ENCODE measurements at regions not wholly inside any gene's neighbourhood (a gene's known extent, or its start where the extent isn't known, plus 50 kb on each side); places are given as distances from the start of the nearest gene placed in this dataset.

DNA sequence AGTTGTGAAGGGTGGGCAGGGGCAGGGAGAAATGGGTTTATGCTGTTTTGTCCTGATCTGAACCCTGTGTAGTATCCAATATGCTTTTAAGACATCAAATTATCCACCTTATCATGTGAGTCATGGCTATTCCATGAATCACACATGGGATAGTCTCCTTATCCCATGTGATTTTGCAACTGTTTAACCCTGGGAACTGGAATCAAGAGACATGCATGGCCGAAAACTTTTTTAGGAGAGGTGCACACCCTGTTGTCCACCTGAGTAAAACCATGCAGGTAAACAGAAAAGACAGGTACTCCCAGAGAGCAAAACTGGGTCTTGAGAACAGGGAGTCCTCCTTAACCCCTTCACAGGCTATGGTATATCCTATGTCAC is 490.6 kb upstream of the HS6ST1 start:
- H3K9ac ChIP-seq (replicated peaks; ENCODE audit: extremely low read depth, insufficient read depth, low read length): no peak overlapping the region
- BruUV-seq (replicated peaks): no TSS peak
- H3K36me3 ChIP-seq (ENCODE audit: control insufficient read depth in 2 of 2, extremely low read depth in 1 of 2, insufficient read depth in 2 of 2, low read length in 2 of 2): no peaks in the 10 kb centered on the region
- H3K4me3 ChIP-seq (replicated peaks in 1 of 3; ENCODE audit: insufficient read depth in 1 of 3, low read depth in 1 of 3, low read length in 3 of 3): no peak overlapping the region
- H3K9me3 ChIP-seq (replicated peaks; ENCODE audit: control insufficient read depth, insufficient read depth, low read length): peaks cover 4% of the 10 kb centered on the region
- H3K9me1 ChIP-seq (replicated peaks; ENCODE audit: control insufficient read depth, extremely low read depth, insufficient read depth, low read length): no peaks in the 10 kb centered on the region
- no peak for DNase-seq (ENCODE audit: low read depth, low spot score)
- POLR2A ChIA-PET: no interaction called here
- dilution Hi-C loops (cut with MboI; ENCODE audit: extremely low pct_ligation_motif_present, low sequenced_read_pairs): no loop called here
- H3K27me3 ChIP-seq (ENCODE audit: control insufficient read depth in 2 of 2, insufficient read depth in 2 of 2, low read length in 2 of 2): no peaks in the 10 kb centered on the region
- intact Hi-C loops (cut with micrococcal nuclease): no loop called here
- H4K20me1 ChIP-seq (replicated peaks; ENCODE audit: control insufficient read depth, extremely low read depth, insufficient read depth, low read length): no peaks in the 10 kb centered on the region
- H3K4me1 ChIP-seq (ENCODE audit: control insufficient read depth, extremely low read depth, insufficient read depth, low read length): no peaks in the 10 kb centered on the region
- H2AFZ ChIP-seq (ENCODE audit: low read depth, low read length): no peak overlapping the region
- FAIRE-seq: no peak
- no peak overlapping the region for H3K27ac ChIP-seq (ENCODE audit: insufficient read depth, low read depth, low read length)
- H3K4me2 ChIP-seq (ENCODE audit: insufficient read depth, low read length): no peak overlapping the region
- CTCF ChIA-PET: no interaction called here
- TF ChIP-seq POLR2A (IDR thresholded peaks at IDR 0.05; ENCODE audit: low read depth, low read length) (no peak), FOS (IDR thresholded peaks at IDR 0.05; ENCODE audit: borderline replicate concordance, insufficient read depth, low read length) (no peak), GATA2 (IDR thresholded peaks at IDR 0.05; ENCODE audit: insufficient read depth, insufficient read length, low read depth, low read length) (no peak), MYC (IDR thresholded peaks at IDR 0.05; ENCODE audit: low read depth, low read length) (no peak), EZH2 (IDR thresholded peaks at IDR 0.05; ENCODE audit: borderline replicate concordance, low read depth, low read length, severe bottlenecking) (no peak), POLR2AphosphoS5 (IDR thresholded peaks at IDR 0.05; ENCODE audit: insufficient read depth, low read depth, low read length) (no peak), JUN (IDR thresholded peaks at IDR 0.05; ENCODE audit: borderline replicate concordance, insufficient read depth, insufficient read length, low read depth) (no peak)
- TF ChIP-seq, protein P1, sequence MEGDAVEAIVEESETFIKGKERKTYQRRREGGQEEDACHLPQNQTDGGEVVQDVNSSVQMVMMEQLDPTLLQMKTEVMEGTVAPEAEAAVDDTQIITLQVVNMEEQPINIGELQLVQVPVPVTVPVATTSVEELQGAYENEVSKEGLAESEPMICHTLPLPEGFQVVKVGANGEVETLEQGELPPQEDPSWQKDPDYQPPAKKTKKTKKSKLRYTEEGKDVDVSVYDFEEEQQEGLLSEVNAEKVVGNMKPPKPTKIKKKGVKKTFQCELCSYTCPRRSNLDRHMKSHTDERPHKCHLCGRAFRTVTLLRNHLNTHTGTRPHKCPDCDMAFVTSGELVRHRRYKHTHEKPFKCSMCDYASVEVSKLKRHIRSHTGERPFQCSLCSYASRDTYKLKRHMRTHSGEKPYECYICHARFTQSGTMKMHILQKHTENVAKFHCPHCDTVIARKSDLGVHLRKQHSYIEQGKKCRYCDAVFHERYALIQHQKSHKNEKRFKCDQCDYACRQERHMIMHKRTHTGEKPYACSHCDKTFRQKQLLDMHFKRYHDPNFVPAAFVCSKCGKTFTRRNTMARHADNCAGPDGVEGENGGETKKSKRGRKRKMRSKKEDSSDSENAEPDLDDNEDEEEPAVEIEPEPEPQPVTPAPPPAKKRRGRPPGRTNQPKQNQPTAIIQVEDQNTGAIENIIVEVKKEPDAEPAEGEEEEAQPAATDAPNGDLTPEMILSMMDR (IDR thresholded peaks at IDR 0.05; ENCODE audit: extremely low read depth in 1 of 2, insufficient read depth in 1 of 2, low read depth in 1 of 2, low read length in 2 of 2): no peak
- TF ChIP-seq, protein P2, sequence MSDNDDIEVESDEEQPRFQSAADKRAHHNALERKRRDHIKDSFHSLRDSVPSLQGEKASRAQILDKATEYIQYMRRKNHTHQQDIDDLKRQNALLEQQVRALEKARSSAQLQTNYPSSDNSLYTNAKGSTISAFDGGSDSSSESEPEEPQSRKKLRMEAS (IDR thresholded peaks at IDR 0.05; ENCODE audit: insufficient read depth, insufficient read length): no peak
- no peaks in the 10 kb centered on the region for H3K79me2 ChIP-seq (ENCODE audit: control insufficient read depth, insufficient read depth, low read length)
